ENCODE measurements at regions not wholly inside any gene's neighbourhood (a gene's known extent, or its start where the extent isn't known, plus 50 kb on each side); places are given as distances from the start of the nearest gene placed in this dataset.

DNA sequence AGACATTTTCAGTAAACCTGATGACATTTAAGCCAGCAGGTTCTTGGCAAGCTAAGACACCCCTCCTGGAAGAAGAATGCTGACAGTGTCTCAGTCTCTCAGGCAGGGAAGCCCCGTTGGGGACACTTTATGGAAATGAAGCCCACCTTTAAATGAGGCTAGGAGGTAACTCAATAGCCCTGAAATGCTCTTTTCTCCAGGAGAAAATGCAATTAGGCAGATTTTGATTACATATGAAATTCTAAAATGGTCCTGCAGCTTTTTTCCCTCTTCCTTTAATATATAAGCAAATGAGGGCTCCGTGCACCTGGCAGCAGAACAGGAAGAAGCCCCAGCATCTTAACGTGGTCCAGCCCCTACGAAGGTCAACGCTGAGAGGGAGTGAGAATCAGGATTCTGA is 65.8 kb upstream of the CHST15 start:
- TF ChIP-seq, protein P1, sequence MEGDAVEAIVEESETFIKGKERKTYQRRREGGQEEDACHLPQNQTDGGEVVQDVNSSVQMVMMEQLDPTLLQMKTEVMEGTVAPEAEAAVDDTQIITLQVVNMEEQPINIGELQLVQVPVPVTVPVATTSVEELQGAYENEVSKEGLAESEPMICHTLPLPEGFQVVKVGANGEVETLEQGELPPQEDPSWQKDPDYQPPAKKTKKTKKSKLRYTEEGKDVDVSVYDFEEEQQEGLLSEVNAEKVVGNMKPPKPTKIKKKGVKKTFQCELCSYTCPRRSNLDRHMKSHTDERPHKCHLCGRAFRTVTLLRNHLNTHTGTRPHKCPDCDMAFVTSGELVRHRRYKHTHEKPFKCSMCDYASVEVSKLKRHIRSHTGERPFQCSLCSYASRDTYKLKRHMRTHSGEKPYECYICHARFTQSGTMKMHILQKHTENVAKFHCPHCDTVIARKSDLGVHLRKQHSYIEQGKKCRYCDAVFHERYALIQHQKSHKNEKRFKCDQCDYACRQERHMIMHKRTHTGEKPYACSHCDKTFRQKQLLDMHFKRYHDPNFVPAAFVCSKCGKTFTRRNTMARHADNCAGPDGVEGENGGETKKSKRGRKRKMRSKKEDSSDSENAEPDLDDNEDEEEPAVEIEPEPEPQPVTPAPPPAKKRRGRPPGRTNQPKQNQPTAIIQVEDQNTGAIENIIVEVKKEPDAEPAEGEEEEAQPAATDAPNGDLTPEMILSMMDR (IDR thresholded peaks at IDR 0.05 in 2 of 3, conservative IDR thresholded peaks at IDR 0.05 in 1 of 3; ENCODE audit: borderline replicate concordance in 1 of 3, insufficient read depth in 1 of 3, low read depth in 2 of 3, low read length in 2 of 3): no peak
- TF ChIP-seq SIN3A (IDR thresholded peaks at IDR 0.05; ENCODE audit: low read depth): no peak
- no peak for TF ChIP-seq POLR2AphosphoS5 (IDR thresholded peaks at IDR 0.05; ENCODE audit: low read depth, low read length)
- no peak for TF ChIP-seq ZNF274 (IDR thresholded peaks at IDR 0.05; ENCODE audit: low read depth, low read length)
